ENCODE measurements at regions not wholly inside any gene's neighbourhood (a gene's known extent, or its start where the extent isn't known, plus 50 kb on each side); places are given as distances from the start of the nearest gene placed in this dataset.

DNA sequence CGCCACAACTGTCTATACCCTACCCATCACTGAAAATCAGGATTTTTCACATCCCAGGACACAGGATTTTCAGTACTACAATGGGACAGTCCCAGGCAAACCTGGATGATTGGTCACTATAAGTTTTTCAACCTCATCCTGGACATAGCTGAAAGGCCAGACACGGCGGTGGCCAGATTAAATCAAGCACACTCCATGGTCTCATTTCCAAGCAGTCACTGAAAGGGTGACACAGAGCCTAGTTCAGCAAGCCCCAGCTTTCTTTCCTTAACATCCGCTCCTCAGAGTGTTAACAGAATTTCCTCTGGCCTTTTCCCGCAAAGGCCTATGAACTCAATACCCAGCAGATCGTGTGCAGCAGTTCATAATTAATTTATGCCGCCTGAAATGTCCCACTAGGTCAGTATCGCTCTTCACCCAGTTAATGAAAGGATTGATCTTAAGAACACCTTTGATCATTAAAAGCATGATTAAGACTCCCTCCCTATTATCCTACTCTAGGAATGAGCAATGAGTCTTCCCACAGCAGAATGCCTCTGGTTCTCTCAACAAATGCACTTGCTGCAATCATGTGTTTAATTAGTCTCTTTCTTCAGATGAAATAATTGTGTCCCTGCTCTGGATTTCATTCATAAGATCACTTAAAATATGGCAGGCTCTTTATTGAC lies 104.0 kb upstream of the NANOS1 start:
- ChIA-PET CTCF (no interaction called here), POLR2A (no interaction called here)
- H3K4me3 ChIP-seq (ENCODE audit: low read depth, low read length) = no peak overlapping the region
- no peaks in the 10 kb centered on the region for H3K36me3 ChIP-seq (ENCODE audit: control insufficient read depth in 2 of 2, insufficient read depth in 1 of 2, low read length in 2 of 2)
- no peaks in the 10 kb centered on the region for H3K9me3 ChIP-seq (ENCODE audit: control insufficient read depth, insufficient read depth, low read depth, low read length)
- TF ChIP-seq BCL11A (tag by site-specific recombination; IDR thresholded peaks at IDR 0.05; ENCODE audit: low read depth) = no peak
- TF ChIP-seq HOXA7 (CRISPR knock-in tag; IDR thresholded peaks at IDR 0.05; ENCODE audit: borderline replicate concordance) = no peak
- no peak for TF ChIP-seq ZNF184 (tag by site-specific recombination; IDR thresholded peaks at IDR 0.05)
- TF ChIP-seq ZNF571 (tag by site-specific recombination; IDR thresholded peaks at IDR 0.05) = no peak
- TF ChIP-seq ZNF211 (tag by site-specific recombination; IDR thresholded peaks at IDR 0.05; ENCODE audit: low read depth) = no peak
- no peak for TF ChIP-seq ZNF777 (tag by site-specific recombination; IDR thresholded peaks at IDR 0.05; ENCODE audit: borderline replicate concordance)
- TF ChIP-seq SCRT1 (tag by site-specific recombination; IDR thresholded peaks at IDR 0.05; ENCODE audit: borderline replicate concordance) = no peak
- TF ChIP-seq, protein P1, sequence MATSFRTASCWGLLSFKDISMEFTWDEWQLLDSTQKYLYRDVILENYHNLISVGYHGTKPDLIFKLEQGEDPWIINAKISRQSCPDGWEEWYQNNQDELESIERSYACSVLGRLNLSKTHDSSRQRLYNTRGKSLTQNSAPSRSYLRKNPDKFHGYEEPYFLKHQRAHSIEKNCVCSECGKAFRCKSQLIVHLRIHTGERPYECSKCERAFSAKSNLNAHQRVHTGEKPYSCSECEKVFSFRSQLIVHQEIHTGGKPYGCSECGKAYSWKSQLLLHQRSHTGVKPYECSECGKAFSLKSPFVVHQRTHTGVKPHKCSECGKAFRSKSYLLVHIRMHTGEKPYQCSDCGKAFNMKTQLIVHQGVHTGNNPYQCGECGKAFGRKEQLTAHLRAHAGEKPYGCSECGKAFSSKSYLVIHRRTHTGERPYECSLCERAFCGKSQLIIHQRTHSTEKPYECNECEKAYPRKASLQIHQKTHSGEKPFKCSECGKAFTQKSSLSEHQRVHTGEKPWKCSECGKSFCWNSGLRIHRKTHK (tag by site-specific recombination; IDR thresholded peaks at IDR 0.05) = no peak
- TF ChIP-seq, protein P2, sequence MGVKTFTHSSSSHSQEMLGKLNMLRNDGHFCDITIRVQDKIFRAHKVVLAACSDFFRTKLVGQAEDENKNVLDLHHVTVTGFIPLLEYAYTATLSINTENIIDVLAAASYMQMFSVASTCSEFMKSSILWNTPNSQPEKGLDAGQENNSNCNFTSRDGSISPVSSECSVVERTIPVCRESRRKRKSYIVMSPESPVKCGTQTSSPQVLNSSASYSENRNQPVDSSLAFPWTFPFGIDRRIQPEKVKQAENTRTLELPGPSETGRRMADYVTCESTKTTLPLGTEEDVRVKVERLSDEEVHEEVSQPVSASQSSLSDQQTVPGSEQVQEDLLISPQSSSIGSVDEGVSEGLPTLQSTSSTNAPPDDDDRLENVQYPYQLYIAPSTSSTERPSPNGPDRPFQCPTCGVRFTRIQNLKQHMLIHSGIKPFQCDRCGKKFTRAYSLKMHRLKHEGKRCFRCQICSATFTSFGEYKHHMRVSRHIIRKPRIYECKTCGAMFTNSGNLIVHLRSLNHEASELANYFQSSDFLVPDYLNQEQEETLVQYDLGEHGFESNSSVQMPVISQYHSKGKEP (tag by site-specific recombination; IDR thresholded peaks at IDR 0.05) = no peak
- TF ChIP-seq, protein P3, sequence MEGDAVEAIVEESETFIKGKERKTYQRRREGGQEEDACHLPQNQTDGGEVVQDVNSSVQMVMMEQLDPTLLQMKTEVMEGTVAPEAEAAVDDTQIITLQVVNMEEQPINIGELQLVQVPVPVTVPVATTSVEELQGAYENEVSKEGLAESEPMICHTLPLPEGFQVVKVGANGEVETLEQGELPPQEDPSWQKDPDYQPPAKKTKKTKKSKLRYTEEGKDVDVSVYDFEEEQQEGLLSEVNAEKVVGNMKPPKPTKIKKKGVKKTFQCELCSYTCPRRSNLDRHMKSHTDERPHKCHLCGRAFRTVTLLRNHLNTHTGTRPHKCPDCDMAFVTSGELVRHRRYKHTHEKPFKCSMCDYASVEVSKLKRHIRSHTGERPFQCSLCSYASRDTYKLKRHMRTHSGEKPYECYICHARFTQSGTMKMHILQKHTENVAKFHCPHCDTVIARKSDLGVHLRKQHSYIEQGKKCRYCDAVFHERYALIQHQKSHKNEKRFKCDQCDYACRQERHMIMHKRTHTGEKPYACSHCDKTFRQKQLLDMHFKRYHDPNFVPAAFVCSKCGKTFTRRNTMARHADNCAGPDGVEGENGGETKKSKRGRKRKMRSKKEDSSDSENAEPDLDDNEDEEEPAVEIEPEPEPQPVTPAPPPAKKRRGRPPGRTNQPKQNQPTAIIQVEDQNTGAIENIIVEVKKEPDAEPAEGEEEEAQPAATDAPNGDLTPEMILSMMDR (tag by site-specific recombination; IDR thresholded peaks at IDR 0.05) = no peak
- TF ChIP-seq, protein P4, sequence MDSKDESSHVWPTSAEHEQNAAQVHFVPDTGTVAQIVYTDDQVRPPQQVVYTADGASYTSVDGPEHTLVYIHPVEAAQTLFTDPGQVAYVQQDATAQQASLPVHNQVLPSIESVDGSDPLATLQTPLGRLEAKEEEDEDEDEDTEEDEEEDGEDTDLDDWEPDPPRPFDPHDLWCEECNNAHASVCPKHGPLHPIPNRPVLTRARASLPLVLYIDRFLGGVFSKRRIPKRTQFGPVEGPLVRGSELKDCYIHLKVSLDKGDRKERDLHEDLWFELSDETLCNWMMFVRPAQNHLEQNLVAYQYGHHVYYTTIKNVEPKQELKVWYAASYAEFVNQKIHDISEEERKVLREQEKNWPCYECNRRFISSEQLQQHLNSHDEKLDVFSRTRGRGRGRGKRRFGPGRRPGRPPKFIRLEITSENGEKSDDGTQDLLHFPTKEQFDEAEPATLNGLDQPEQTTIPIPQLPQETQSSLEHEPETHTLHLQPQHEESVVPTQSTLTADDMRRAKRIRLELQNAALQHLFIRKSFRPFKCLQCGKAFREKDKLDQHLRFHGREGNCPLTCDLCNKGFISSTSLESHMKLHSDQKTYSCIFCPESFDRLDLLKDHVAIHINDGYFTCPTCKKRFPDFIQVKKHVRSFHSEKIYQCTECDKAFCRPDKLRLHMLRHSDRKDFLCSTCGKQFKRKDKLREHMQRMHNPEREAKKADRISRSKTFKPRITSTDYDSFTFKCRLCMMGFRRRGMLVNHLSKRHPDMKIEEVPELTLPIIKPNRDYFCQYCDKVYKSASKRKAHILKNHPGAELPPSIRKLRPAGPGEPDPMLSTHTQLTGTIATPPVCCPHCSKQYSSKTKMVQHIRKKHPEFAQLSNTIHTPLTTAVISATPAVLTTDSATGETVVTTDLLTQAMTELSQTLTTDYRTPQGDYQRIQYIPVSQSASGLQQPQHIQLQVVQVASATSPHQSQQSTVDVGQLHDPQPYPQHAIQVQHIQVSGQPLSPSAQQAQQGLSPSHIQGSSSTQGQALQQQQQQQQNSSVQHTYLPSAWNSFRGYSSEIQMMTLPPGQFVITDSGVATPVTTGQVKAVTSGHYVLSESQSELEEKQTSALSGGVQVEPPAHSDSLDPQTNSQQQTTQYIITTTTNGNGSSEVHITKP (tag by site-specific recombination; IDR thresholded peaks at IDR 0.05) = no peak
- TF ChIP-seq EGR2 (tag by site-specific recombination; IDR thresholded peaks at IDR 0.05; ENCODE audit: low read depth) = no peak
- TF ChIP-seq ZNF596 (tag by site-specific recombination; IDR thresholded peaks at IDR 0.05) = no peak
- TF ChIP-seq, protein P5, sequence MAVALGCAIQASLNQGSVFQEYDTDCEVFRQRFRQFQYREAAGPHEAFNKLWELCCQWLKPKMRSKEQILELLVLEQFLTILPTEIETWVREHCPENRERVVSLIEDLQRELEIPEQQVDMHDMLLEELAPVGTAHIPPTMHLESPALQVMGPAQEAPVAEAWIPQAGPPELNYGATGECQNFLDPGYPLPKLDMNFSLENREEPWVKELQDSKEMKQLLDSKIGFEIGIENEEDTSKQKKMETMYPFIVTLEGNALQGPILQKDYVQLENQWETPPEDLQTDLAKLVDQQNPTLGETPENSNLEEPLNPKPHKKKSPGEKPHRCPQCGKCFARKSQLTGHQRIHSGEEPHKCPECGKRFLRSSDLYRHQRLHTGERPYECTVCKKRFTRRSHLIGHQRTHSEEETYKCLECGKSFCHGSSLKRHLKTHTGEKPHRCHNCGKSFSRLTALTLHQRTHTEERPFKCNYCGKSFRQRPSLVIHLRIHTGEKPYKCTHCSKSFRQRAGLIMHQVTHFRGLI (tag by site-specific recombination; IDR thresholded peaks at IDR 0.05) = no peak
- H3K27ac ChIP-seq (ENCODE audit: extremely low read depth, low read depth, low read length) = no peak overlapping the region
- no peaks in the 10 kb centered on the region for H3K4me1 ChIP-seq (ENCODE audit: control insufficient read depth, insufficient read depth, low read length)

DNA sequence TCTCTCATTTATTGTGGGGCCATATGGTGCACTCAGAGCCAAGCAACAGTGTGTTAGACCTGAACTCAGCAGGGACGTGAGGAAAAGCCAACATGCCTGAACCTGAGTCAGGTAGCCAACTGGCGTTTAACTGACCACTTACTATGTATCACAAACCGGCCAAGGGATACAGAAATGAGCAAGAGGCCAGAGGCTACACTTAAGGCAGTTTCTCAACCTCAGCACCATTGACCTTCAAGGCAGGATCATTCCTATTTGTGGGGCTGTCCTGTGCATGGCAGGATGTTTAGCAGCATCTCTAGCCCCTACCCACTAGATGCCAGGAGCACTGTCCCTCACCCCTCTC lies 103.5 kb upstream of the NANOS1 start:
- Histone ChIP-seq H3K36me3 (ENCODE audit: control insufficient read depth in 2 of 2, insufficient read depth in 1 of 2, low read length in 2 of 2) (no peaks in the 10 kb centered on the region), H3K27ac (ENCODE audit: extremely low read depth, low read depth, low read length) (no peak overlapping the region), H3K4me3 (ENCODE audit: low read depth, low read length) (no peak overlapping the region), H3K4me1 (ENCODE audit: control insufficient read depth, insufficient read depth, low read length) (no peaks in the 10 kb centered on the region), H3K9me3 (ENCODE audit: control insufficient read depth, insufficient read depth, low read depth, low read length) (no peaks in the 10 kb centered on the region)
- ChIA-PET CTCF (no interaction called here), POLR2A (no interaction called here)
- TF ChIP-seq, protein P6, sequence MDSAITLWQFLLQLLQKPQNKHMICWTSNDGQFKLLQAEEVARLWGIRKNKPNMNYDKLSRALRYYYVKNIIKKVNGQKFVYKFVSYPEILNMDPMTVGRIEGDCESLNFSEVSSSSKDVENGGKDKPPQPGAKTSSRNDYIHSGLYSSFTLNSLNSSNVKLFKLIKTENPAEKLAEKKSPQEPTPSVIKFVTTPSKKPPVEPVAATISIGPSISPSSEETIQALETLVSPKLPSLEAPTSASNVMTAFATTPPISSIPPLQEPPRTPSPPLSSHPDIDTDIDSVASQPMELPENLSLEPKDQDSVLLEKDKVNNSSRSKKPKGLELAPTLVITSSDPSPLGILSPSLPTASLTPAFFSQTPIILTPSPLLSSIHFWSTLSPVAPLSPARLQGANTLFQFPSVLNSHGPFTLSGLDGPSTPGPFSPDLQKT (IDR thresholded peaks at IDR 0.05; ENCODE audit: borderline replicate concordance, low read depth, low read length) = no peak
- TF ChIP-seq ZNF626 (tag by site-specific recombination; IDR thresholded peaks at IDR 0.05) (no peak), ZSCAN30 (tag by site-specific recombination; IDR thresholded peaks at IDR 0.05) (no peak), ZNF776 (tag by site-specific recombination; IDR thresholded peaks at IDR 0.05; ENCODE audit: borderline replicate concordance) (no peak)
- TF ChIP-seq, protein P7, sequence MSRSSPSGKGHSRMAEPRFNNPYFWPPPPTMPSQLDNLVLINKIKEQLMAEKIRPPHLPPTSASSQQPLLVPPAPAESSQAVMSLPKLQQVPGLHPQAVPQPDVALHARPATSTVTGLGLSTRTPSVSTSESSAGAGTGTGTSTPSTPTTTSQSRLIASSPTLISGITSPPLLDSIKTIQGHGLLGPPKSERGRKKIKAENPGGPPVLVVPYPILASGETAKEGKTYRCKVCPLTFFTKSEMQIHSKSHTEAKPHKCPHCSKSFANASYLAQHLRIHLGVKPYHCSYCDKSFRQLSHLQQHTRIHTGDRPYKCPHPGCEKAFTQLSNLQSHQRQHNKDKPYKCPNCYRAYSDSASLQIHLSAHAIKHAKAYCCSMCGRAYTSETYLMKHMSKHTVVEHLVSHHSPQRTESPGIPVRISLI (tag by site-specific recombination; IDR thresholded peaks at IDR 0.05) = no peak
